ENCODE measurements at regions not wholly inside any gene's neighbourhood (a gene's known extent, or its start where the extent isn't known, plus 50 kb on each side); places are given as distances from the start of the nearest gene placed in this dataset.

- Histone ChIP-seq H3K4me3 (replicated peaks in 1 of 2; ENCODE audit: low read depth in 1 of 2, low read length in 2 of 2) (no peak overlapping the region), H4K20me1 (ENCODE audit: insufficient read depth) (no peaks in the 10 kb centered on the region), H3K27ac (ENCODE audit: low read depth, low read length) (no peak overlapping the region), H3K27me3 (ENCODE audit: insufficient read depth, low read length) (no peaks in the 10 kb centered on the region), H3K9me3 (ENCODE audit: control insufficient read depth in 1 of 2, insufficient read depth in 1 of 2, low read depth in 1 of 2, low read length in 2 of 2) (no peaks in the 10 kb centered on the region), H3K4me1 (ENCODE audit: control insufficient read depth in 1 of 2, insufficient read depth in 2 of 2, low read length in 2 of 2) (peaks cover 0 to 18% of the 10 kb centered on the region in 2 experiments; a peak in 2 of 4 replicates), H3K79me2 (ENCODE audit: insufficient read depth, low read length) (no peaks in the 10 kb centered on the region), H3K4me2 (ENCODE audit: low read length) (no peak overlapping the region), H3K9ac (ENCODE audit: low read length) (no peak overlapping the region), H2AFZ (ENCODE audit: low read depth, low read length, poor library complexity, severe bottlenecking) (no peak overlapping the region), H3K36me3 (ENCODE audit: control insufficient read depth in 1 of 2, insufficient read depth in 2 of 2, low read length in 2 of 2) (no peaks in the 10 kb centered on the region), H3K9me2 (ENCODE audit: insufficient read depth) (no peaks in the 10 kb centered on the region)
- TF ChIP-seq REST (IDR thresholded peaks at IDR 0.05; ENCODE audit: low read depth) (no peak), ZNF274 (IDR thresholded peaks at IDR 0.05; ENCODE audit: low read depth, low read length) (no peak)
- intact Hi-C loops (cut with micrococcal nuclease) = no loop called here
- no TSS peak for BruUV-seq (replicated peaks)
- ChIA-PET POLR2A (no interaction called here), CTCF (interaction anchor here (1.1 kb wide), 1 partner anchor 27 kb away, joined by 3 read pairs; no protein-coding TSS in a partner anchor), RAD21 (ENCODE audit: low non-redundant PET in 1 of 2, low total read pairs in 2 of 2, uncharacterized antibody in 2 of 2, unreplicated experiment in 2 of 2) (no interaction called here)
- no peak for DNase-seq (ENCODE audit: low read depth, low spot score)
- ATAC-seq = no peak
Measured at GRCh38 chr10:43320226-43320625, 51.2 kb upstream of the FXYD4 start.

Data from HCT116 (cell line).